ENCODE measurements at regions not wholly inside any gene's neighbourhood (a gene's known extent, or its start where the extent isn't known, plus 50 kb on each side); places are given as distances from the start of the nearest gene placed in this dataset.

DNA sequence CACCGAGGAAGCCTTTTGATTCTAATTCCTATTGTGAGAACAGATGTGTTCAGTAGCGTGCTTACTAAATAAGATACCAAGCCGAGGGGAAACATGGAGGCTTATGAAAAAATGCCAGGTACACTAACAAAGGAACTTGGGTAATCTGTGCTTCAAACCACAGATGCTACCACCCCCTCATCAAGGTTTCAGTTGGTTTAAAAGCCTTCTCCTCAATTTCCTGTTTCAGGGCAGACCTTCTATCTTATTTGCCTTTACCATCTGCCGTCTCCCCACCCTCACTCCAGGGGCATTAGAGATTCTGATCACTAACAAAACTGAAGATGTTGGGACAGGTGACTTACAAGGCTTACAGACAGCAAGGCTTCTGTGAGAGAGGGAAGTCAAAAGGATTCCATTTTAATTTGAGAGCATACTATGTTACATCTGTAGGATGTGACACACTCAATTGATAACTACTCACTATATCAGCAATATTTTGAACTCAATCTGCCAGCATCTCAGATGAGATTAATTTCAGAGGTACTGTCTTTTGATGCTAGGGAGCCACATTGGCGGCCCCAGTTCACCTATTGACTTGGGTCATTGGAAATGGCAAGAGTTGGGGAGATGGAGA lies 60.6 kb upstream of the PLCL2 start:
- no peak for DNase-seq (ENCODE audit: low spot score)
- ATAC-seq (ENCODE audit: low FRiP score): no peak
- TF ChIP-seq, protein P1, sequence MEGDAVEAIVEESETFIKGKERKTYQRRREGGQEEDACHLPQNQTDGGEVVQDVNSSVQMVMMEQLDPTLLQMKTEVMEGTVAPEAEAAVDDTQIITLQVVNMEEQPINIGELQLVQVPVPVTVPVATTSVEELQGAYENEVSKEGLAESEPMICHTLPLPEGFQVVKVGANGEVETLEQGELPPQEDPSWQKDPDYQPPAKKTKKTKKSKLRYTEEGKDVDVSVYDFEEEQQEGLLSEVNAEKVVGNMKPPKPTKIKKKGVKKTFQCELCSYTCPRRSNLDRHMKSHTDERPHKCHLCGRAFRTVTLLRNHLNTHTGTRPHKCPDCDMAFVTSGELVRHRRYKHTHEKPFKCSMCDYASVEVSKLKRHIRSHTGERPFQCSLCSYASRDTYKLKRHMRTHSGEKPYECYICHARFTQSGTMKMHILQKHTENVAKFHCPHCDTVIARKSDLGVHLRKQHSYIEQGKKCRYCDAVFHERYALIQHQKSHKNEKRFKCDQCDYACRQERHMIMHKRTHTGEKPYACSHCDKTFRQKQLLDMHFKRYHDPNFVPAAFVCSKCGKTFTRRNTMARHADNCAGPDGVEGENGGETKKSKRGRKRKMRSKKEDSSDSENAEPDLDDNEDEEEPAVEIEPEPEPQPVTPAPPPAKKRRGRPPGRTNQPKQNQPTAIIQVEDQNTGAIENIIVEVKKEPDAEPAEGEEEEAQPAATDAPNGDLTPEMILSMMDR (IDR thresholded peaks at IDR 0.05): no peak

DNA sequence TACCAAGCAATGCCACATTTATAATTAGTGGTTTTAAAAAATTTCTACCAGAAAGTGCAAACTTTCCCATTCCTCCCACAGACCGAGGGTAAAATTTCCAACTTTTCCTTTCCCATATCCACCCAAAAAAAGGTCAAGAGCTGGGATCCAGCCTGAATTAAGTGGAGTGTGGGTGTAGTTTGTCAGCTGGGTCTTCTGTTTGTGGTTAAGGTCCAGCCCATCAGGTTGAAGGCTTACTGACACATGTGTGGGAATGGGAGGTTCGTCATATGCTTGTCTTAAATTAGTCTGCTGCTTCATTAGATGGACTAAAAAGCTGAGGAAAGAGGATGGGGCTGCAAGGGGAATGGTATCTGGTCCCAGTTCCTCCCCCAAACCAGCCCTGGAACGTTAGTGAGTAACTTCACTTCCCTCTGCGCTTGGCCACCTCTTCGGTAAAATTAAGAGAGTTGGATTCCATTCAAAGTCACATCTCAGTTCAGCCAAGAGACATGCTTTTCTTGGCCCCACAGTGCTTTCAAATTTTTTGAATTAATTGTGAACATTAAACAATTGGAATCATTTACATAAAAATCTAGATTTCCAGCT lies 59.0 kb upstream of the PLCL2 start:
- no peak for ATAC-seq (ENCODE audit: low FRiP score)
- TF ChIP-seq, protein P1 (IDR thresholded peaks at IDR 0.05): no peak
- DNase-seq (ENCODE audit: low spot score): no peak

DNA sequence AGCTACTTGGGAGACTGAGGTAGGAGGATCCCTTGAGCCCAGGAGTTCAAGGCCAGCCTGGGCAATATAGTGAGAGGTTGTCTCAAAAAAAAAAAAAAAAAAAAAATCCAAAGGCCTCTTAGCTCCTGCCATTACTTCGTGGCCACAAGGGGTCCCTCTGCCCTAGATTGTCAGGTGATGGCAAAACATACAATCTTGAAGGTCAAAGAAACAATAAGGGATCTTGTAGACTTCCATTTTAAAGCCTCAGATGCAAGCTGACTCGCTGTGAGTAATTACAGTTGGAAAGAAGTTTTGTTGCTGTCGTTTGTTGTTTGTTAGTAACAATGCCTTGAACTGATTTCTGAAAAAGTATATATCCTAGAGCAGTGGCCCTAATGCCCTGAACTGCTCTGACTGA lies 55.9 kb upstream of the PLCL2 start:
- ATAC-seq (ENCODE audit: low FRiP score) (no peak), DNase-seq (ENCODE audit: low spot score) (no peak)
- TF ChIP-seq, protein P1 (IDR thresholded peaks at IDR 0.05): no peak

DNA sequence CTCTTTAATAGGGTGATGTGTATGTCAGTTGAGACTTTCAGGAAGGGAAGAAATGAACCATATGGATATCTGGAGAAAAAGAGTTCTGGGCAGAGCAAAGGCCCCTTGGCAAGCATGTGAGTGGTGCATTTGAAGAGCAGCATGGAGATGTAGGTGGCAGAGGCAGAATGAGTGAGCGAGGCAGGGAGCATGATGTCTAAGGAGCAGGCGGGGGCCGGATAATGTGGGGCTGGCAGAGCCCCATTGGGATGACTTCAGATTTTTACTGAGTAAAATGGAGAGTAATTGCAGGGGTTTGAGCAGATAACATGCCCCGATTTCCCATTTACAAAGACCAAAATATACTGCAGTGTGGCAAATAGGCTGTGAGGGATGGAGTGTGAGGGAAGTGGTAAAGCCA lies 52.9 kb upstream of the PLCL2 start:
- DNase-seq (ENCODE audit: low spot score): no peak
- ATAC-seq (ENCODE audit: low FRiP score): no peak
- TF ChIP-seq, protein P1 (IDR thresholded peaks at IDR 0.05): no peak

DNA sequence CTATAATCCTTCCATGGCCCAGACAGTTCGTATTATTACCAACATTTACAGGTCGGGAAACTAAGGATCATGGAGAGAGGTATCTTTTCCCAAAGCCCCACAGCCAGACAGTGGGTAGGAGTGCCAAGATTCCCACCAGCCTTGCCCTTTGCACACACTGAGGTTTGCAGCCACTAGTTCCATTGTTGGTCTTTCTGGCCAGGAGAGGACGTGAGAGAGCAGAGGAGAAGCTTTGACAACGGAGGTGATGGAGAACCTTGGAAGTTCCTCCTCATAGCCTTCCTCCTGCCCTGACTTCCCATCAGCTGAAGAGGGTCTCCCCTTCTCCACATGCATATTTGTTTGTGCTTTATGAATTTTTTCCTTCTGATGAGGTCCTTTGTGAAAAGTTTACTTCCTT lies 50.5 kb upstream of the PLCL2 start:
- TF ChIP-seq, protein P1 (IDR thresholded peaks at IDR 0.05): no peak
- DNase-seq (ENCODE audit: low spot score) (no peak), ATAC-seq (ENCODE audit: low FRiP score) (no peak)

DNA sequence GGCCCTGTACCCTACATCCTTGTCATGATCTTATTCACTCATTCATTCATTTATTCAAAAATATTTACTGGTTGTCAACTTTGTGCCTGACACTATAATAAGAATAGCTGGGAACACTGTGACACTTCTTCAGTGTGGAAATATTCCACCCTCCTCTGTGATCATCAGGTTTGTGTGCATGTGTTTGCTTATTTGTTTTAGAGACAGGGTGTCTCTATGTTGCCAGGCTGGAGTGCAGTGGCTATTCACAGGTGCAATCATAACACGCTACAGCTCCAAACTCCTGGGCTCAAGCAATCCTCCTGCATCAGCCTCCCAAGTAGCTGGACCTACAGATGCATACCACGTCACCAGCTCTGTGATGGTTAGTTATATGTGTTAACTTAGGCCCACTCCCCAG lies 50.0 kb upstream of the PLCL2 start:
- DNase-seq (ENCODE audit: low spot score) (no peak), ATAC-seq (ENCODE audit: low FRiP score) (no peak)
- TF ChIP-seq, protein P1 (IDR thresholded peaks at IDR 0.05): no peak

Data from omental fat pad (tissue), 3 donors.